Vagina (tissue), 2 donors: ENCODE measurements at regions not wholly inside any gene's neighbourhood (a gene's known extent, or its start where the extent isn't known, plus 50 kb on each side); places are given as distances from the start of the nearest gene placed in this dataset.

Experiments used
- CTCF ChIP-seq, 3 experiments: fragments of 450-650 bp in 2 of 3; fragments of 200-600 bp in 1 of 3; sonication (generic) in 1 of 3; IDR thresholded peaks; one replicate each; pipeline ENCODE4 v1.5.1; 2017 to 2019; ENCODE audit warnings: antibody characterized with exemption in 3 of 3, mild to moderate bottlenecking in 2 of 3, moderate library complexity in 2 of 3
- POLR2A ChIP-seq, 2 donors: fragments of 450-650 bp; IDR thresholded peaks; one replicate each; pipeline ENCODE4 v1.6.1; 2017; ENCODE audit warnings: antibody characterized with exemption in 2 of 2, mild to moderate bottlenecking in 2 of 2, moderate library complexity in 2 of 2

DNA sequence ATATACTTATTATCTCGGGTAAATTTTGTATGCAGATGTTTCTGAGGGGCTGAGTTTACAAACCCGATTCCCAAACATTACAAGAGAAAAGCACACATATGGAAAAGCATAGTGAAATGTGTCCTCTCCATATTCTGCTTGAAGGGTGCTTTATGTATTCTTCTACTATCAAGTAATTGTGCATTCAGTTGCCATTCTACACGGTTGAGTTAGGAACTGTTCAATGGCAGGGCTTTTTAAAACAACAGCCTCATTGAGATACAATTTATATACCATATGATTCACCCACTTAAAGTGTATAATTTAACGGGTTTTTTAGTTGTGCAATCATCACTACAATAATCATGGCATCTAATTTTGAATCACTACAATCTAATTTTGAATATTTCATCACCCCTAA, 138.4 kb upstream of the DLGAP1 start:
- TF ChIP-seq CTCF (IDR thresholded peaks at IDR 0.05), result no peak
- TF ChIP-seq POLR2A (IDR thresholded peaks at IDR 0.05), result no peak
